ENCODE measurements at regions not wholly inside any gene's neighbourhood (a gene's known extent, or its start where the extent isn't known, plus 50 kb on each side); places are given as distances from the start of the nearest gene placed in this dataset.

- no peak overlapping the region for H3K4me3 ChIP-seq (ENCODE audit: insufficient read depth, low read length)
- DNase-seq (ENCODE audit: insufficient read length, low spot score, missing footprints), result no peak
- H3K27ac ChIP-seq (ENCODE audit: low read depth, low read length), result no peak overlapping the region
- H3K27me3 ChIP-seq (ENCODE audit: insufficient read depth, low read length), result peaks cover 2% of the 10 kb centered on the region
- H3K4me2 ChIP-seq (ENCODE audit: insufficient read depth, low read length), result no peak overlapping the region
- H3K79me2 ChIP-seq (ENCODE audit: insufficient read depth, low read length), result peaks cover 22% of the 10 kb centered on the region
- TF ChIP-seq, protein P1, sequence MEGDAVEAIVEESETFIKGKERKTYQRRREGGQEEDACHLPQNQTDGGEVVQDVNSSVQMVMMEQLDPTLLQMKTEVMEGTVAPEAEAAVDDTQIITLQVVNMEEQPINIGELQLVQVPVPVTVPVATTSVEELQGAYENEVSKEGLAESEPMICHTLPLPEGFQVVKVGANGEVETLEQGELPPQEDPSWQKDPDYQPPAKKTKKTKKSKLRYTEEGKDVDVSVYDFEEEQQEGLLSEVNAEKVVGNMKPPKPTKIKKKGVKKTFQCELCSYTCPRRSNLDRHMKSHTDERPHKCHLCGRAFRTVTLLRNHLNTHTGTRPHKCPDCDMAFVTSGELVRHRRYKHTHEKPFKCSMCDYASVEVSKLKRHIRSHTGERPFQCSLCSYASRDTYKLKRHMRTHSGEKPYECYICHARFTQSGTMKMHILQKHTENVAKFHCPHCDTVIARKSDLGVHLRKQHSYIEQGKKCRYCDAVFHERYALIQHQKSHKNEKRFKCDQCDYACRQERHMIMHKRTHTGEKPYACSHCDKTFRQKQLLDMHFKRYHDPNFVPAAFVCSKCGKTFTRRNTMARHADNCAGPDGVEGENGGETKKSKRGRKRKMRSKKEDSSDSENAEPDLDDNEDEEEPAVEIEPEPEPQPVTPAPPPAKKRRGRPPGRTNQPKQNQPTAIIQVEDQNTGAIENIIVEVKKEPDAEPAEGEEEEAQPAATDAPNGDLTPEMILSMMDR (IDR thresholded peaks at IDR 0.05; ENCODE audit: extremely low read depth, low read depth, low read length), result no peak
- peaks cover 4% of the 10 kb centered on the region for H3K4me1 ChIP-seq (ENCODE audit: insufficient read depth, low read length)
- H4K20me1 ChIP-seq (ENCODE audit: insufficient read depth, low read length), result no peaks in the 10 kb centered on the region
- no peak overlapping the region for H2AFZ ChIP-seq (ENCODE audit: low read length)
- no peaks in the 10 kb centered on the region for H3K9me3 ChIP-seq (ENCODE audit: low read depth, low read length)
- no peaks in the 10 kb centered on the region for H3K36me3 ChIP-seq (ENCODE audit: insufficient read depth, low read length)
These were observed 224.9 kb upstream of the TOPAZ1 start for GRCh38 chr3:44016818-44017217.

- no peak for DNase-seq (ENCODE audit: insufficient read length, low spot score, missing footprints)
- H3K4me2 ChIP-seq (ENCODE audit: insufficient read depth, low read length), result no peak overlapping the region
- H3K4me3 ChIP-seq (ENCODE audit: insufficient read depth, low read length), result no peak overlapping the region
- TF ChIP-seq, protein P1 (IDR thresholded peaks at IDR 0.05; ENCODE audit: extremely low read depth, low read depth, low read length), result no peak
- H3K27ac ChIP-seq (ENCODE audit: low read depth, low read length), result no peak overlapping the region
- no peaks in the 10 kb centered on the region for H3K9me3 ChIP-seq (ENCODE audit: low read depth, low read length)
- H3K27me3 ChIP-seq (ENCODE audit: insufficient read depth, low read length), result peaks cover 8% of the 10 kb centered on the region
- no peaks in the 10 kb centered on the region for H4K20me1 ChIP-seq (ENCODE audit: insufficient read depth, low read length)
- H3K36me3 ChIP-seq (ENCODE audit: insufficient read depth, low read length), result no peaks in the 10 kb centered on the region
- no peak overlapping the region for H2AFZ ChIP-seq (ENCODE audit: low read length)
- peaks cover 32% of the 10 kb centered on the region for H3K79me2 ChIP-seq (ENCODE audit: insufficient read depth, low read length)
- peaks cover 7% of the 10 kb centered on the region for H3K4me1 ChIP-seq (ENCODE audit: insufficient read depth, low read length)
These were observed 222.8 kb upstream of the TOPAZ1 start for GRCh38 chr3:44018926-44019325.

DNA sequence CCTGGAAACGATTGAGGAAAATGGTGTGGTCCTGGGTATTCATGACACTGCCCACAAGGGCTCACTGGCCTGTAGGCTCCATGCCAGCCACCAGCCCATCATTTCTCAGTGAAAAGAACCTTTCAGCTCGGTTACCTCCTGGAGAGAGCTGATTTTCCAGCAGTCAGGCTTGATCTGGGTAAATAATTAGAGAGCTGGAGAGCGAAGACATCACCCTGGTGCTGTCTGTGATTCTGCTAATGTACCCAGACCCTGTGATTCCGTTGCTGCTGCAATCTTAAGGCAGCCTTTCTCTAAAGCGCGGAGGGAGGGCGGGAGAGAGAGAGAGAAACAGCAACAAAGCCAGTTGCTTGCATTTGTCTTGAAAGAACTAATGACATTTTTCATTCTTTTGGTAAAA lies 221.9 kb upstream of the TOPAZ1 start:
- H3K9me3 ChIP-seq (ENCODE audit: low read depth, low read length), result no peaks in the 10 kb centered on the region
- no peak for DNase-seq (ENCODE audit: insufficient read length, low spot score, missing footprints)
- no peak overlapping the region for H3K4me3 ChIP-seq (ENCODE audit: insufficient read depth, low read length)
- H3K79me2 ChIP-seq (ENCODE audit: insufficient read depth, low read length), result peaks cover 36% of the 10 kb centered on the region
- no peaks in the 10 kb centered on the region for H3K36me3 ChIP-seq (ENCODE audit: insufficient read depth, low read length)
- peaks cover 7% of the 10 kb centered on the region for H3K4me1 ChIP-seq (ENCODE audit: insufficient read depth, low read length)
- H2AFZ ChIP-seq (ENCODE audit: low read length), result peak overlapping the region; percentile 4
- no peak overlapping the region for H3K4me2 ChIP-seq (ENCODE audit: insufficient read depth, low read length)
- H3K27ac ChIP-seq (ENCODE audit: low read depth, low read length), result no peak overlapping the region
- peaks cover 8% of the 10 kb centered on the region for H3K27me3 ChIP-seq (ENCODE audit: insufficient read depth, low read length)
- TF ChIP-seq, protein P1 (IDR thresholded peaks at IDR 0.05; ENCODE audit: extremely low read depth, low read depth, low read length), result no peak
- H4K20me1 ChIP-seq (ENCODE audit: insufficient read depth, low read length), result no peaks in the 10 kb centered on the region

GRCh38 chr3:44020143-44020542 lies 221.5 kb upstream of the TOPAZ1 start:
- Histone ChIP-seq H4K20me1 (ENCODE audit: insufficient read depth, low read length) (no peaks in the 10 kb centered on the region), H3K4me1 (ENCODE audit: insufficient read depth, low read length) (peaks cover 7% of the 10 kb centered on the region), H3K79me2 (ENCODE audit: insufficient read depth, low read length) (peaks cover 38% of the 10 kb centered on the region), H3K9me3 (ENCODE audit: low read depth, low read length) (no peaks in the 10 kb centered on the region), H3K27me3 (ENCODE audit: insufficient read depth, low read length) (peaks cover 8% of the 10 kb centered on the region), H3K36me3 (ENCODE audit: insufficient read depth, low read length) (no peaks in the 10 kb centered on the region), H2AFZ (ENCODE audit: low read length) (no peak overlapping the region), H3K4me2 (ENCODE audit: insufficient read depth, low read length) (no peak overlapping the region), H3K27ac (ENCODE audit: low read depth, low read length) (no peak overlapping the region), H3K4me3 (ENCODE audit: insufficient read depth, low read length) (no peak overlapping the region)
- DNase-seq (ENCODE audit: insufficient read length, low spot score, missing footprints), result no peak
- TF ChIP-seq, protein P1 (IDR thresholded peaks at IDR 0.05; ENCODE audit: extremely low read depth, low read depth, low read length), result no peak

All from osteoblast (primary cell).